HG03442 (cell line): ENCODE measurements at regions not wholly inside any gene's neighbourhood (a gene's known extent, or its start where the extent isn't known, plus 50 kb on each side); places are given as distances from the start of the nearest gene placed in this dataset.

Experiments
- ATAC-seq: cut with Tn5 transposase; IDR thresholded peaks from one replicate; pipeline ENCODE4 v1.9.1; 2021; ENCODE audit warnings: mild to moderate bottlenecking, moderate library complexity; ENCODE audit not compliant: unreplicated experiment

- ATAC-seq = no peak
Observed at GRCh38 chr12:124388038-124388671, 93.3 kb downstream of the RFLNA start.

DNA sequence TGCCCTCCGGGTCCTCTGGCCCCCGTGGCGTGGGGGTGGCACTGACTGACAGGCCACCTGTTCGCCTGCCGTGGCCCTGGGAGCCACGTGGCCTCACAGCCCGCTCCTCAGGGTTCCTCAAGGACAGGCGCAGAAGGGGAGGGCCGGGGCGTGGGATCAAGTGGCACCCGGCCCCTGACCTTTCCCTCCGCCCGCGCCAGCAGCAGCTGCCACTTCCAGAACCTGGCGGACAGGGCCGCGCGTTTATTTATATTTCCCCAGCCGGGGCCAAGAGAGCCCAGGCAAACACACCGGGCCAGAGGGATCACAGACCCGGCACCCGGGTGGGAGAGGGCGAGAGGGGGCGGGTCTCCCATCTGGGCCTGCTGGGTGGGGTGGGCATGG lies 92.6 kb downstream of the RFLNA start:
- ATAC-seq = no peak

DNA sequence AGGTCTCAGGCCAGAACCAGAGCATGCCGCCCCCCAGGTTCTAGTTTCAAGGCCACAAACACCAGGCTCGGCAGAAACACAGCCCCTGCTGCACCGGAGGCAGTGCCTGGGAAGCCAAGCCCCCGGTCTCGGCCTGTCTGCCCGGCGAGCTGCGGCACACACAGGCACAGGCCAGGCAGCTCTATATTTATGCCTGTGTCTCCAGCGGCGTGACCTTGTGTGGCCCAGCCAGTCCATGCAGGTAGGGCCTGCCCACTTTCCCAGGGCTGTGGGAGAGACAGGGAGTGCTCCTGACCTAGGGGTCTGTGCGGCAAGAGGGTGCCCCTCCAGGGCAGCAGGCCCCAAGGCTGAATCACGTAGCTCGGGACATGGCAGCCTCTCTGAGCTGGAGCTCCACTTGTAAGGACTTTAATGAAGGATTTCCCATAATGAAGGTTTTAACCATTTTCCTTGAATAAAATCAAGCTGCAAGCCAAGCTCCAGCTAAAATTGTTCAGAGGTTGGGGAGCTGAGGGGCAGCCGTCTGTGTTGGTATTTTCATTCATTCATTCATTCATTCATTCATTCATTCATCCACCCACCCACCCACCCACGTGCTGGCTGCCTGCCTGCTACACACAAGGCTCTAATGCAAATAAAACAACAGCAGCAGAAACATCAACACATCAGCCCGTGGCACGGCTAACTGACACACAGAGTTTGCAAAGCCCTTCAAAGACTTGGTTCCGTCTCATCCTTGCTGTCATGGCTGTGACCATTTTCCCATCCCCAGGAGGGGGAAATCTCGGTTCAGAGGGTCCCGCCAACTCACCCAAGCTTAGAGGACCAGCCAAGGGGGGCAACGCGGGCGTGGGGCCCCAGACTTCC lies 92.0 kb downstream of the RFLNA start:
- ATAC-seq = no peak

GRCh38 chr12:124386059-124386458 lies 91.2 kb downstream of the RFLNA start:
- no peak for ATAC-seq

GRCh38 chr12:124385219-124385969 lies 90.5 kb downstream of the RFLNA start:
- no peak for ATAC-seq

DNA sequence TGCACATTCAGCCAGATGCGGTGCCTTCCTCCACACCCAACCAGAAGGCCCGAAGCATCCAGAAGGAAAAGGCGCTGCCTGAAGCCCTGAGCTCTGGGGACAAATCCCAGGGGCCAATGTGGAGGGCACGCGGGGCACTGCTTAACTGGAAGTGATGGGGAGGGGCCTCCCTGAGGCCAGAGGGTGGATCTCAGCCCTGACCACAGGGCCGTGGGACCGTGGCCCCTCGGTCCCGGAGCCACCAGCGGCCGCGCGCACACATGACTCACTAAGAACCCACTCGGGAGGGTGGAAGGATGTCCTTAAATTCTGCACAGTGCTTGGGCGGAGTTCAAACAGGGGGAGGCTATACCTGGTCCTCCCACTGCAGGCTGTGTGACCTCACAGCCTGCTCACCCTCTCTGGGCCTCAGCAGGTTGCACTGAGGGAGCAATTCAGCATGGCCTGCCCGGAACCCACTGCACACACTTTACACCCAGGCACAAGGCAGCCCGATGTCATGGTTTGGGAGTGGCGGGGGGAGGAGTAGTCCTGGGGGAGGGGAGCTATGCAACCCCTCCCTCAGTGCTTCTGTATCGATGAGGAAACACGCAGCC lies 89.5 kb downstream of the RFLNA start:
- no peak for ATAC-seq

DNA sequence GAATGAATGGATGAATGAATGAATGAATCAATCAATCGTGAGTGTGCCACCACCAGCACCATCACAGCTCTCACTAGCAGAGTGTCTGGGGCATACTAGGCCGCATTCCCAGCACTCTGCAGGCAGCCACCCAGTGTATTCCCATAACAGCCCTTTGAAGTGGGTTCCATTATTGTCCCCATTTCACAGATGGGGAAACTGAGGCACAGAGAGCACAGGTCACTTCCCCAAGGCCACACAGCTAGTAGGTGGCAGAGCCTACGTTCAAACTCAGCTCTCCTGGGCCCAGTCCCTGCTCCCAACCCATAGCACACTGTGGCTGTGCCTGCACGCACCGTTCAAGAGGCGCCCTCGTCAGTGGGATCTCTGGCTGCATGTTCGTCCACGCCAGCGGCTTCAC lies 88.1 kb downstream of the RFLNA start:
- ATAC-seq = no peak

- no peak for ATAC-seq
Observed at GRCh38 chr12:124381456-124382296, 86.8 kb downstream of the RFLNA start.

GRCh38 chr12:124380796-124381455 lies 86.0 kb downstream of the RFLNA start:
- ATAC-seq = no peak

DNA sequence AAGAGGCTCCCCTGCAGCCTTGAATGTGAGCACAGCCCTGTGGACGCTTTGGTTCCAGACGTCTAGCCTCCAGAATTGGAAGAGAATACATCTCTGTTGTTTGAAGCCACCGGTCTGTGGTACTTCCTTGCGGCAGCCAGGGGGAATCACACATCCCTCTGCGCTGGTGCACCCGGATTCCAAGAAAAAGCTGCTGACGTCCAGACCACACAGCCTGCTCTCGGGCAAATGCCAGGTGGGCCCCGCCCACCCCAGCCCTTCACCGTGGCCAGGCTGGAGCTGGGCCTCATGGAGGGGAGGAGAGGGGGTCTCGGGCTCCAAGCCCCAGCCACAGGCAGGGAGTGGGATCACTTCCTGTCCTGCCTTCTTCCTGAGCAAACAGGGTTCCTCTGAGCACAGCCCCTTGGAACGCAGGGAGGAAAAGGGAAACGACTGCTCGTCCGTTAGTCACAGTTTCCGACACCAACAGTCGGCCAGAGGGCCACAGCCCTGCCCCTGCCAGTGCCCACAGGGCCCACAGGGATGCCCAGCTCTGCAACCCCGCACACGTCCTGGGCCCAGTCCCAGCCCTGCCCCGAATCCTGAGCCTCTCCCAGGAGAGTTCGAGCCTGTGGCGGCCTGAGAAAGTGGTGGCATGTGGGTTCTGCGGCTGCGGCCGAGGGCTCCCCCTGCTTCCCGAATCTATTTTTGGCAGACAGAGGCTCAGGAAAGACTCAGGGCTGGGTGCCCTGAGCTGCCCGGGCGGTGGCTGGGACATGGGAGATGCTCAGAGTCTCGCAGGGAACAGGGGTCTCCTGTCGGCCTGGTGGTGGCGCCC lies 85.3 kb downstream of the RFLNA start:
- no peak for ATAC-seq

GRCh38 chr12:124379379-124379937 lies 84.6 kb downstream of the RFLNA start:
- no peak for ATAC-seq

- ATAC-seq = no peak
Observed at GRCh38 chr12:124378926-124379325, 84.0 kb downstream of the RFLNA start.

GRCh38 chr12:124377981-124378509 lies 83.2 kb downstream of the RFLNA start:
- ATAC-seq = no peak

DNA sequence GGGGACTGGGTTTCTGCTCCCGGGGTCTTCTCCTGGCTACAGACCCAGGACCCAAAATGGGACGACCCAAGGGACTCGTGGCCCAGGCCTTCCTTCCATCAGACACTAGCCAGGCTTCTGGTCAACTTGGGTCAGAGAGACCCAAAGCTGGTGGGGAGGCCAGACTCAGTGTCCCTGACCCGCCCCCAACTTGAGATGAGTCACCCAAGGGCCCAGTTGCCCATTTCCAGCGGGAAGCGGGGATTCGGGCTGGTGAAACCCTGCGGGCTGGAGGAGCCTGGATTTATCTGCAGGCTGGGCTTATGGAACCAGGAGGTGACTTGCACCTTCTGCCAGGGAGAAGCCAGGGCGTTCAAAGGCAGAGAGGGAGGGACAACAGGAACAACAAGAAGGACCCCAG lies 81.5 kb downstream of the RFLNA start:
- ATAC-seq = no peak

- no peak for ATAC-seq
Observed at GRCh38 chr12:124375789-124376175, 80.9 kb downstream of the RFLNA start.

DNA sequence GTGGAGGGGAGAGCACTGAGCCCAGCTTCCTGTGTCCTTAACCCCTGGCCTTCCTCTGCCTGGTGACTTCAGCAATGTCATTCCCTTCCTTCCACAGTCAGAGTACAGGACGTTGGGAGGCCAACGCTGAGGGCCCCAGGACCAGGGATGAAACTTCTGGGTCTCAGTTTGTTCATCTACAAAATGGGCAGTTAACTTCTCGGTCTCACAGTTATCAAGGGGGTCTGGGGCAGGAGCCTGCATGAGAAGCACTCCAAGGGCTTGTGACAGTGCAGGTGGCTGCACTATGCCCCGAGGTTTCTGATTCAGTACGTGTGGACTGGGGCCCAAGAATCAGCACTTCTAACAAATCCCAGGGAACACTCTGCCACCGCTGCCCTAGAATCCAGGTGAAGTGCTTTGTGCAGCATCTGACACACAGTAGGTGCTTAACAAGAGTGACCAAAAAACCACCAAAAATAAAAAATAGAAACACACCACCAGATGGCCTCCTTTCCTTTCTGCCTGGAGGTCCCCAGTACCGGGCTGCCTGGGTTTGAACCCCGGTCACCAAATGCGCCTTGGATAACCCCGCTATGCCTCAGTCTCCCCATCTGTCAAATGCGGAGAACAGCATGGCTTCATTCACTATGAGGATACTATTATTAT lies 80.4 kb downstream of the RFLNA start:
- ATAC-seq = no peak

DNA sequence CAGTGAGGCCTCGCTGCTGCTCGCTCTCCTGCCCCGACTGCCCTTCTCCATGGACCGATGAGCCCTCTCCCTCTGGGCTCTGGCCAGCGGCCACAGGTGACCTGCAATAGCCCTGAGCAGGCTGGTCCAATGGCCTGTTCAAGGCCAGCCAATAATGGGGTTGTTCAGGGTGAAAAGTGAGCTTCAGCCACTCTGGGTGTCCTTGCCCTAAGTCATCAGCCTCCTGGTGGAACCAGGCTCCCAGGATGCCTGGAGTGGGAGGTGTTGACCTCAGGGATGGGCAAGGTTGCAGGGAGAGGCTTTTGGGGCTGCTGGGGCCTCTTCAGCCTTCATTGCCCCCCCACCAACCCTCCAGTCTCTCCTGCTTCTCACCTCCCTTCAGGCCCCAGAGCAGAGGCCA lies 79.7 kb downstream of the RFLNA start:
- ATAC-seq = no peak

DNA sequence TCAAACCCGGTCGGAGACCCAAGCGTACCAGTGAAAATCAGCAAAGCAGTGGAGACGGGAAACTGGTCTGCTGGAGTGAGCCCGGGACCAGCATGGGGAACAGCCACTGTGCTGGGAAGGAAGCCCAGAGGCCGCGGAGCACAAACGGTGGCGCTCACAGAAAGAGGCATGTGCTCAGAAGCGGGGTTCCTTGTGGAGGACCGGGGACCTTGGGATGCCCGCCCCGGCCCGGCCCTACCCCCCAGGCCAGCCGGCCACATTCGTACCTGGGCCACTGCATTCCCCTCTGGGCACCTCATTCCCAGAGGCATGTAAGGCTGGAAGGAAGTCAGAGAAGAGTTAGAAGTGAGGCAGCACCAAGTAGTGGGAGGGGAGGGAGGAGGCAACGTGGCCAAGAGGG lies 79.3 kb downstream of the RFLNA start:
- no peak for ATAC-seq
